ENCODE measurements at regions not wholly inside any gene's neighbourhood (a gene's known extent, or its start where the extent isn't known, plus 50 kb on each side); places are given as distances from the start of the nearest gene placed in this dataset.
A peak's percentile ranks its signal among the peaks of the same experiment; 100 is the strongest.

- no peak overlapping the region for H2BK12ac ChIP-seq (ENCODE audit: low read length)
- H3K18ac ChIP-seq (ENCODE audit: low read length): no peak overlapping the region
- H3K4me2 ChIP-seq (ENCODE audit: insufficient read depth, low read length, poor library complexity, severe bottlenecking): no peak overlapping the region
- no peaks in the 10 kb centered on the region for H3K79me1 ChIP-seq (ENCODE audit: low read depth, low read length)
- no peak for DNase-seq (ENCODE audit: low spot score)
- H3K4me1 ChIP-seq (ENCODE audit: control insufficient read depth in 2 of 2, insufficient read depth in 1 of 2, low read depth in 1 of 2, low read length in 2 of 2): peaks cover 0 to 11% of the 10 kb centered on the region in 2 donors
- no peaks in the 10 kb centered on the region for H3K27me3 ChIP-seq (ENCODE audit: control insufficient read depth in 3 of 3, insufficient read depth in 3 of 3, low read depth in 1 of 3, low read length in 3 of 3)
- H2BK5ac ChIP-seq (ENCODE audit: low read length): no peak overlapping the region
- peaks cover 0 to 2% of the 10 kb centered on the region in 2 donors for H3K9me3 ChIP-seq (replicated peaks in 1 of 2; ENCODE audit: control insufficient read depth in 2 of 2, insufficient read depth in 1 of 2, low read depth in 1 of 2, low read length in 2 of 2)
- no peak overlapping the region for H3K23ac ChIP-seq (ENCODE audit: low read depth, low read length, poor library complexity)
- no peak overlapping the region for H3K14ac ChIP-seq (ENCODE audit: low read length)
- H2AFZ ChIP-seq (ENCODE audit: low read length): no peak overlapping the region
- H2BK15ac ChIP-seq (ENCODE audit: low read length): no peak overlapping the region
- H4K91ac ChIP-seq (ENCODE audit: low read depth, low read length, poor library complexity): no peak overlapping the region
- H3K36me3 ChIP-seq (replicated peaks in 1 of 2; ENCODE audit: control insufficient read depth in 2 of 2, insufficient read depth in 2 of 2, low read length in 2 of 2): no peaks in the 10 kb centered on the region
- no peak overlapping the region for H2BK120ac ChIP-seq (ENCODE audit: low read depth, low read length)
- no peak overlapping the region for H3K9ac ChIP-seq (ENCODE audit: low read depth, low read length, poor library complexity)
- H4K8ac ChIP-seq (ENCODE audit: low read depth, low read length): no peak overlapping the region
- H3K4ac ChIP-seq (ENCODE audit: low read length): no peak overlapping the region
- no peak overlapping the region for H2AK5ac ChIP-seq (ENCODE audit: low read depth, low read length)
- H3K4me3 ChIP-seq (ENCODE audit: low read length in 2 of 2): no peak overlapping the region
- WGBS, 2 donors (ENCODE audit: extremely low coverage in 2 of 2, insufficient read length in 2 of 2, insufficient replicate concordance in 1 of 2): no CpG with 5 or more reads among the region's 5 CpGs
- H3K27ac ChIP-seq (replicated peaks; ENCODE audit: low read length): no peak overlapping the region
These were observed 65.5 kb downstream of the NRN1 start for GRCh38 chr6:5941188-5941587.

DNA sequence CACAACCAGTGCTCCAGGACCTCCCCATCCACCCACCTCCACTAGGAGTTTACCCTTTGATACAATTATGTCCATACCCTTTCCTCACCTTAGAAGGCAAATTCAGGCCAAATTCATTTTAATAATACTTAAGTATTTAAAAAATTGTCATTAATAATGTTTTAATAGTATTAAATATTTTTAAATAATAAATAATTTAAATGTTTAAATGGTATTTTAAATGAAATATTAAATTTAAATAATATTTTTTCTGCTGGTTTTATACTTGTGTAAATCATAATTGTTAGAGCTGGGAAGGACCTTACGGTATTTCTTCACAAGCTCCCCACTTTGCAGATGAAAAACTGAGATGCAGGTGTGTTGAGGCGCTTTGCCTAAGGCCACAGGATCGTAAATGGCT lies 67.8 kb downstream of the NRN1 start:
- Histone ChIP-seq H4K8ac (ENCODE audit: low read depth, low read length) (no peak overlapping the region), H3K79me1 (ENCODE audit: low read depth, low read length) (no peaks in the 10 kb centered on the region), H3K27me3 (ENCODE audit: control insufficient read depth in 3 of 3, insufficient read depth in 3 of 3, low read depth in 1 of 3, low read length in 3 of 3) (peaks cover 0 to 5% (median 0%) of the 10 kb centered on the region in 3 experiments), H3K23ac (ENCODE audit: low read depth, low read length, poor library complexity) (no peak overlapping the region), H2BK120ac (ENCODE audit: low read depth, low read length) (no peak overlapping the region), H3K4ac (ENCODE audit: low read length) (no peak overlapping the region), H3K14ac (ENCODE audit: low read length) (no peak overlapping the region), H2BK12ac (ENCODE audit: low read length) (no peak overlapping the region), H3K9ac (ENCODE audit: low read depth, low read length, poor library complexity) (no peak overlapping the region), H3K4me1 (ENCODE audit: control insufficient read depth in 2 of 2, insufficient read depth in 1 of 2, low read depth in 1 of 2, low read length in 2 of 2) (peaks cover 0 to 11% of the 10 kb centered on the region in 2 donors), H2BK5ac (ENCODE audit: low read length) (no peak overlapping the region), H4K91ac (ENCODE audit: low read depth, low read length, poor library complexity) (no peak overlapping the region), H3K36me3 (replicated peaks in 1 of 2; ENCODE audit: control insufficient read depth in 2 of 2, insufficient read depth in 2 of 2, low read length in 2 of 2) (no peaks in the 10 kb centered on the region), H2AFZ (ENCODE audit: low read length) (no peak overlapping the region), H3K4me3 (ENCODE audit: low read length in 2 of 2) (no peak overlapping the region), H2BK15ac (ENCODE audit: low read length) (no peak overlapping the region), H3K4me2 (ENCODE audit: insufficient read depth, low read length, poor library complexity, severe bottlenecking) (no peak overlapping the region), H3K9me3 (replicated peaks in 1 of 2; ENCODE audit: control insufficient read depth in 2 of 2, insufficient read depth in 1 of 2, low read depth in 1 of 2, low read length in 2 of 2) (no peaks in the 10 kb centered on the region), H2AK5ac (ENCODE audit: low read depth, low read length) (no peak overlapping the region), H3K27ac (replicated peaks; ENCODE audit: low read length) (no peak overlapping the region), H3K18ac (ENCODE audit: low read length) (no peak overlapping the region)
- WGBS, 2 donors (ENCODE audit: extremely low coverage in 2 of 2, insufficient read length in 2 of 2, insufficient replicate concordance in 1 of 2): no CpG with 5 or more reads among the region's 3 CpGs
- DNase-seq (ENCODE audit: low spot score): no peak

DNA sequence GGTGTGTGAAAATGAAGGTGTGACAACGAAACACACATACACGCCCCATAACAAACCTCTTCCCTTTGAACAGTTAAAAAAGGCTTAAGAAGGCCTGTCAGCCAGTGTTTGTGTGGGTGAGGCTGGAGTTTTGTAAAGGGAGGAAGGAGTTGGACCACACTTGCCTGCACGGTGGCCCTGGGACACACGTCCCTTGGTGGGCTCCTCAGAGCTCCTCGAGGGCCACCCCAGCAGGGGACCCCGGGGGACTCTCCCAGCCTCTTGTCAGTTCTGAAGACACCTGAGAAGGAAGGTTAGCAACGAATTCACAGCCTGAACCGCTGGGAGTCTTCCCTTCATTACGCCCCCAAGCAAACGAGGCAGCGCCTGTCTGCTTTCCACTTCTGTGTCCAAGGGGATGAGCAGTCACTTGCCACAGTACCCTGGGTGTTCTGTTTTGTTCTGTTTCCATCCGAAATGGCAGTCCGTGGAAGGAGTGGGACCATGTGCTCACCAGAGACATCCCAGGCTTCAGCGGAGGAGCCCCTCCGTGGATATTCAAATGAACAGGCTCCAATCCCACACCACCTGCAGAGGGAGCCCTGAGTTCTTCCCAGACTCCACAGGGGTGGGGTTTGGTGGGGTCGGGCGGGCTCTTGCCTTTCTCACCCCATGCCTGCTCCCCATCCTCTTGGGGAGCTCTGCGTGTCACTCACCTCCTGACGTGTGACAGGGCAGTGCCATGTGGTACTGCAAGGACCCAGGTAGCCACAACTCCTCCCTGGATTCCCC lies 68.6 kb downstream of the NRN1 start:
- no peak overlapping the region for H2AFZ ChIP-seq (ENCODE audit: low read length)
- H3K18ac ChIP-seq (ENCODE audit: low read length): peak overlapping the region; percentile 15
- no peak overlapping the region for H4K91ac ChIP-seq (ENCODE audit: low read depth, low read length, poor library complexity)
- H4K8ac ChIP-seq (ENCODE audit: low read depth, low read length): no peak overlapping the region
- H3K4ac ChIP-seq (ENCODE audit: low read length): no peak overlapping the region
- no peak overlapping the region for H2BK120ac ChIP-seq (ENCODE audit: low read depth, low read length)
- no peak overlapping the region for H2BK15ac ChIP-seq (ENCODE audit: low read length)
- no peak overlapping the region for H3K14ac ChIP-seq (ENCODE audit: low read length)
- H3K4me2 ChIP-seq (ENCODE audit: insufficient read depth, low read length, poor library complexity, severe bottlenecking): no peak overlapping the region
- peak overlapping the region; percentile 16 for H2AK5ac ChIP-seq (ENCODE audit: low read depth, low read length)
- no peak overlapping the region for H3K23ac ChIP-seq (ENCODE audit: low read depth, low read length, poor library complexity)
- H3K9me3 ChIP-seq (replicated peaks in 1 of 2; ENCODE audit: control insufficient read depth in 2 of 2, insufficient read depth in 1 of 2, low read depth in 1 of 2, low read length in 2 of 2): peaks cover 0 to 2% of the 10 kb centered on the region in 2 donors
- no peak overlapping the region for H3K4me3 ChIP-seq (ENCODE audit: low read length in 2 of 2)
- no peak overlapping the region for H2BK12ac ChIP-seq (ENCODE audit: low read length)
- no peak overlapping the region for H3K27ac ChIP-seq (replicated peaks; ENCODE audit: low read length)
- DNase-seq (ENCODE audit: low spot score): no peak
- H2BK5ac ChIP-seq (ENCODE audit: low read length): no peak overlapping the region
- no peaks in the 10 kb centered on the region for H3K36me3 ChIP-seq (replicated peaks in 1 of 2; ENCODE audit: control insufficient read depth in 2 of 2, insufficient read depth in 2 of 2, low read length in 2 of 2)
- H3K79me1 ChIP-seq (ENCODE audit: low read depth, low read length): no peaks in the 10 kb centered on the region
- H3K4me1 ChIP-seq (ENCODE audit: control insufficient read depth in 2 of 2, insufficient read depth in 1 of 2, low read depth in 1 of 2, low read length in 2 of 2): peaks cover 0 to 11% of the 10 kb centered on the region in 2 donors
- H3K27me3 ChIP-seq (ENCODE audit: control insufficient read depth in 3 of 3, insufficient read depth in 3 of 3, low read depth in 1 of 3, low read length in 3 of 3): peaks cover 0 to 6% (median 0%) of the 10 kb centered on the region in 3 experiments
- no peak overlapping the region for H3K9ac ChIP-seq (ENCODE audit: low read depth, low read length, poor library complexity)
- WGBS, 2 donors (ENCODE audit: extremely low coverage in 2 of 2, insufficient read length in 2 of 2, insufficient replicate concordance in 1 of 2): no CpG with 5 or more reads among the region's 19 CpGs

- Histone ChIP-seq H2AFZ (ENCODE audit: low read length) (no peak overlapping the region), H2BK5ac (ENCODE audit: low read length) (no peak overlapping the region), H3K23ac (ENCODE audit: low read depth, low read length, poor library complexity) (no peak overlapping the region), H3K27me3 (ENCODE audit: control insufficient read depth in 3 of 3, insufficient read depth in 3 of 3, low read depth in 1 of 3, low read length in 3 of 3) (peaks cover 0 to 6% (median 0%) of the 10 kb centered on the region in 3 experiments), H3K9ac (ENCODE audit: low read depth, low read length, poor library complexity) (no peak overlapping the region), H3K36me3 (replicated peaks in 1 of 2; ENCODE audit: control insufficient read depth in 2 of 2, insufficient read depth in 2 of 2, low read length in 2 of 2) (no peaks in the 10 kb centered on the region), H3K9me3 (replicated peaks in 1 of 2; ENCODE audit: control insufficient read depth in 2 of 2, insufficient read depth in 1 of 2, low read depth in 1 of 2, low read length in 2 of 2) (peaks cover 0 to 7% of the 10 kb centered on the region in 2 donors), H3K27ac (replicated peaks; ENCODE audit: low read length) (no peak overlapping the region), H4K8ac (ENCODE audit: low read depth, low read length) (no peak overlapping the region), H3K14ac (ENCODE audit: low read length) (no peak overlapping the region), H3K4me2 (ENCODE audit: insufficient read depth, low read length, poor library complexity, severe bottlenecking) (no peak overlapping the region), H3K4ac (ENCODE audit: low read length) (no peak overlapping the region), H4K91ac (ENCODE audit: low read depth, low read length, poor library complexity) (no peak overlapping the region), H3K4me3 (ENCODE audit: low read length in 2 of 2) (no peak overlapping the region), H3K79me1 (ENCODE audit: low read depth, low read length) (no peaks in the 10 kb centered on the region), H2BK15ac (ENCODE audit: low read length) (no peak overlapping the region), H3K4me1 (ENCODE audit: control insufficient read depth in 2 of 2, insufficient read depth in 1 of 2, low read depth in 1 of 2, low read length in 2 of 2) (peaks cover 0 to 11% of the 10 kb centered on the region in 2 donors), H2AK5ac (ENCODE audit: low read depth, low read length) (no peak overlapping the region), H2BK120ac (ENCODE audit: low read depth, low read length) (no peak overlapping the region), H2BK12ac (ENCODE audit: low read length) (no peak overlapping the region), H3K18ac (ENCODE audit: low read length) (no peak overlapping the region)
- no peak for DNase-seq (ENCODE audit: low spot score)
- no CpG with 5 or more reads among the region's 14 CpGs for WGBS, 2 donors (ENCODE audit: extremely low coverage in 2 of 2, insufficient read length in 2 of 2, insufficient replicate concordance in 1 of 2)
These were observed 69.4 kb downstream of the NRN1 start for GRCh38 chr6:5937169-5937909.

Measured in neuronal stem cell (in vitro differentiated cells).